GM10266 (cell line): ENCODE measurements at regions not wholly inside any gene's neighbourhood (a gene's known extent, or its start where the extent isn't known, plus 50 kb on each side); places are given as distances from the start of the nearest gene placed in this dataset.

Experiments used
- DNase-seq: peaks from one replicate; pipeline ENCODE4 v3.0.0; 2012; ENCODE audit errors: extremely low spot score
- CTCF ChIP-seq: IDR thresholded peaks from 2 replicates; pipeline ENCODE4 v1.5.1; 2012; ENCODE audit warnings: mild to moderate bottlenecking, low read depth; ENCODE audit not compliant: control insufficient read depth, insufficient read depth; ENCODE audit errors: missing control alignments

GRCh38 chr13:89565476-89566100 is 1781.9 kb upstream of the MIR17HG start:
- DNase-seq = no peak
- TF ChIP-seq CTCF = no peak

- no peak for TF ChIP-seq CTCF
- DNase-seq = no peak
Observed at GRCh38 chr13:89567025-89567424, 1780.5 kb upstream of the MIR17HG start.

- DNase-seq = no peak
- TF ChIP-seq CTCF = no peak
Observed at GRCh38 chr13:89568276-89568675, 1779.2 kb upstream of the MIR17HG start.

- no peak for TF ChIP-seq CTCF
- no peak for DNase-seq
Observed at GRCh38 chr13:89568746-89569145, 1778.7 kb upstream of the MIR17HG start.

- no peak for TF ChIP-seq CTCF
- DNase-seq = no peak
Observed at GRCh38 chr13:89571676-89572075, 1775.8 kb upstream of the MIR17HG start.

- no peak for TF ChIP-seq CTCF
- DNase-seq = no peak
Observed at GRCh38 chr13:89574077-89574476, 1773.4 kb upstream of the MIR17HG start.

GRCh38 chr13:89577301-89577700 is 1770.2 kb upstream of the MIR17HG start:
- no peak for DNase-seq
- TF ChIP-seq CTCF = no peak
